GM19468 (cell line): ENCODE measurements at regions not wholly inside any gene's neighbourhood (a gene's known extent, or its start where the extent isn't known, plus 50 kb on each side); places are given as distances from the start of the nearest gene placed in this dataset.

Source experiments
- ATAC-seq: cut with Tn5 transposase; IDR thresholded peaks from one replicate; pipeline ENCODE4 v1.9.1; 2021; ENCODE audit warnings: mild to moderate bottlenecking, moderate library complexity, moderate number of reproducible peaks; ENCODE audit not compliant: unreplicated experiment; ENCODE audit errors: extremely low read depth

DNA sequence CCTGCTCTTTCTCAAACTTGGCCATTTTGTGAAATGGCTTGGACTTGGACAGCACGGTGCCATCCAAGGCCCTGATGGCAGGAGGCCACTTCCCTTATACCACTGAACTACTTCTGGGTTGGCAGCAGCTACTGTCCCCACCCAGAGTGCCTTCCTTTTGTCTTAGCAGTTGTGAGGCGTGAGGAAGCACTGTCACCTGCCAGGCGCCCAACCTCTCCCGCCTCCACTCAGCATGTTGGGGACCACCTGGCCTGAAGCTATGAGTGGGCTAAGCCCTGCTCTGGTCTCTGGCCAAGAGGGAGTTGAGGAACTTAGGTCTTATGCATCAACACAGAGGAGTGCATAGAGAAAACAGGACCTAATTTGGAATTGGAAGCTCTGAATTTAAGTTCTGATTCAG lies 276.0 kb downstream of the ENC1 start:
- ATAC-seq, result no peak

DNA sequence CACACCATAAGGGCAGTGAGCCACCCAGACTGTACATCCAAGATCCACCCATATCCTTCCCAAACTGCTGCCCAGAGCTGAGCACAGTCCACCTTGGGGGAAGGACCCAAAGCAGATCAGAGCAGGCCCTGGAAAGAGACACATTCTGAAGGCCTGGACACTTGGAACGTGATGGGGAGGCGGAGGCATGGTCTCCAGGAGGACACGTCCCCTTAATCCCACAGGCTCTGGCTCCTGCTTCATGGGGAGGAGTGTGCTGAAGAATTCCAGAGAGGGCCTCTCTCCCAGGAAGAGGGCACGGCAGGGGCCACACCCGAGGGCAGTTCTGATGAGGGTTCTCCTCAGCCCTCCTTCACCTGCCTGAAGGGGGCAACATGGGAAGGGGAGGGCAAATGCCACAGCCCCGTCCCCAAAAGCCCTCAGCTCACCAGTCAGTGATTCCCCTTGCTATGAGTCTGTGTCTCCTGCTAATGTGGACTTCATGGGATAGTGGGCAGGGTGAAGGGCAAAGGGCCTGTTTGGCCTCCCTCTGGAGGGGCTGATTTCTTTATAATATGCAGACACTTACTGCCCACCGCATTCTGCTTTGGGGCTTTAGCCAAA lies 276.8 kb downstream of the ENC1 start:
- ATAC-seq, result no peak

DNA sequence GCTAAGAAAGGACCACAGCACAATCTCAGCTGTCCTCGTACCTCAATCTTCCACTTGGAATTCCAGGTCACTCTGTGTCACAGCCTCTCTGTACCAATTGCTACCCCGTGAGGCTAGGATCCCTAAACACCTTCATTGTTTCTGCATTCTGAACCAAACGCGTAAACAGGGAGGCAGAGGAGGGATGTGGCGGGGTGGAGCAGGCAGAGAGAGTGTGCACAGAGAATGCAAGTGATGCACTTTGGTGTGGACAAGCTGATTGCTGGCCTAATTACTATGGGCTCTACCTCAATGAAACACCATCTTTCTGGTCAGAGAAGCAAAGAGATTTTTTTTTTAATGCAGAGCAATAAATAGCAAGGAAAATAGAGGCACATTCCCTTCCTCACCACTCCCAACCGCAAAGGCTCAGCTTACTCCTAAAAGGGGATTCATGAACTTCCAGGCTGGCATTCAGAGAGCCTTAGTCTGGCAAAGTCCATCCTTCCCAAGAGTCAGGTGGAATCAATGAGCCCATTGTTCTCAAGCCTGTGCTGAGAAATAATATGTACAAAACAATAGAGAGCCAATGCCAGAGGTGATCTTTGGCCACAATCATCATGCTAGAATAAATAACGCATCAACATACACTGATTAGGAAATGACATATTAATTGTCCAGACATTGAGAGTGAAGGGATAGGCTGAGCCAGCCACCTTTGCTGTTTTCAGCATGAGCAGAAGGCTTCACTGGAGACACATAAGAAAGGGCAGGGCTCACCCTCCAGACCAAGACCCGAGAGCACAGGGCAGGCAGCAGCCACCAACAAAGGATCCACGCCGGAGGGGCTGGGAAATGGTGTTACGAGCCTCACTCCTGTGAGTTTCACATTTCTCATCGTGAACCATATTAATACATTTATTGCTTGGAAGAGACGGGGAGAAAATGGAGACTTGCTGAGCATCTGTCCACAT lies 278.8 kb downstream of the ENC1 start:
- no peak for ATAC-seq

DNA sequence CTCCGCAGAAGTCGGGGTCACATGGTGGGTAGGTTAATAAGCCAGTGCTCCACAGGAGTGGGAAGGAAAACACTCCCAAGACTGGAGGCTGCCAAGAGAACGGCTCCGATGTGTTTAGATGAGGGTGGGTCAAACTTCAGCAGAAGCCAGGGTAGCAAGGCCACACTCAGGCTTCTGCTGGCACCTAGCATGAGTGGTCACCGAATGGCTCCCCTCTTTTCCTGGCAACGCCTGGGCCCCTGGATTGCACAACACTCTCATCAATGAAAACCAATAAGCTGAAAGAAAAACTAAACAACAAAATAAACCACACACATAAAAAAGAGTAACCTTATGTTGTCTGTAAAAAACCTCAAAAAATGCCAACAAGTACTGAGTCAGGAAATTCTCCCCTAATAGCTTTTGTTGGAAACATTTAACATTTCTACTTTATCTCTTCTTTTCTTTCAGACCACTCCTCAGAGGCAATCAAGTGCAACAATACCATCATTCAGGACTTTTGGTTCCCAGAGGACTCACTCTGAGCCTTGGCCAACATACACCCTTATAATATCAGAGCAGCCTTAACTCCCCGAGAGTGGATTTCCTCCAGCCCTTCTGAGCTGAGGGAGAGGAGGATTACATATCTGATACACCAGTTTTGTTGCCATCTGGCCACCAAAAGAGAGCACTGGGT lies 279.9 kb downstream of the ENC1 start:
- ATAC-seq, result no peak

DNA sequence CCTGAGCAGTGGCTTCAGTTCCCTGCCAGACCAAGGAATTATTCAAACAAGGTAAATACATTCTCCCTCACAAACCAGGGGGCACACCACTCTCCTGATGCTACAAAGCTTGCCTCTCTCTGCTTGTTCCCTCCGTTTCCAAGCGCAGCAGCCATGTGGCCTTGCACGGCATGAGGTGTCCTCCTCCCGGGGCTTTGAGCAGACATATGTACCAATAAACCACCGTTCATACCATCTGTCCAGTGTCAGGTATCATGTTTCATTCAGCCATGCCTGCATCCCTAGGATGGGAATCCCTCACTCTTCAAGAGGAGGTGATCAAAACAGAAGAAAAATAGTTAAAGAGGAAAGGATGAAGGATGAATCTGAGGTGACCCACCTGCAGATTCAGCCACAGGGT lies 282.7 kb downstream of the ENC1 start:
- ATAC-seq, result no peak

DNA sequence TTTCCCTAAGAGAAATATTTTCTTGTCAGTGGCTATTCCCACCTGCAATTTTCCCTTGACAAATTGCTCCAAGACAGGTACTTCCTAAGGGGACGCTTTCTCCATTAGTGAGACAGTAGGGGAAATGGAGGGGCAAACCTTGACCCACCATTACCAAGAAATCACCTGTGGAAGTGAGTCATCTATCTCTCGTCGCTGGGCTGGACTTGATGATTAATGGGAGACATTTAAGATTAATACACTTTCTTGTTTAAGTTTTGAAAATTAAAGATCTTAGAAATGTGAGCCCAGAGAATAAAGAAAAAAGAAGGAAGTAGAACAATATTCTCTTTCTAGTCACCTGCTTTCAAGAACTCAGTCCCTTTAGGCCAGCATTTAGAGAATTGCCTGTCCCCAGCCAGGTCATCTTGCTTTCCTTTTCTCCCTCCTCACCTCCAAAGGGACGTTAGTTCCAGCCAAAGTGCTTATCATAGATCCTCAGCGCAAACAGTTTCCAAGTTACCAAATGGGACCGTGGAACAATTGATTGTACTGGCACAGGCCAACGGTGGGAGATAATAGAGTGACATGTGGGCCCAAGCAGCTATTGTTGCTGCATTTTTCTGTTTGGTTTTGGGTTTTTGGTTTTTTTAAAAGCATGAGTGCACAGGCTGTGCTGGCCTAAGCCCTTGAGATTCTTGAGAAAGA lies 284.4 kb downstream of the ENC1 start:
- ATAC-seq, result no peak

DNA sequence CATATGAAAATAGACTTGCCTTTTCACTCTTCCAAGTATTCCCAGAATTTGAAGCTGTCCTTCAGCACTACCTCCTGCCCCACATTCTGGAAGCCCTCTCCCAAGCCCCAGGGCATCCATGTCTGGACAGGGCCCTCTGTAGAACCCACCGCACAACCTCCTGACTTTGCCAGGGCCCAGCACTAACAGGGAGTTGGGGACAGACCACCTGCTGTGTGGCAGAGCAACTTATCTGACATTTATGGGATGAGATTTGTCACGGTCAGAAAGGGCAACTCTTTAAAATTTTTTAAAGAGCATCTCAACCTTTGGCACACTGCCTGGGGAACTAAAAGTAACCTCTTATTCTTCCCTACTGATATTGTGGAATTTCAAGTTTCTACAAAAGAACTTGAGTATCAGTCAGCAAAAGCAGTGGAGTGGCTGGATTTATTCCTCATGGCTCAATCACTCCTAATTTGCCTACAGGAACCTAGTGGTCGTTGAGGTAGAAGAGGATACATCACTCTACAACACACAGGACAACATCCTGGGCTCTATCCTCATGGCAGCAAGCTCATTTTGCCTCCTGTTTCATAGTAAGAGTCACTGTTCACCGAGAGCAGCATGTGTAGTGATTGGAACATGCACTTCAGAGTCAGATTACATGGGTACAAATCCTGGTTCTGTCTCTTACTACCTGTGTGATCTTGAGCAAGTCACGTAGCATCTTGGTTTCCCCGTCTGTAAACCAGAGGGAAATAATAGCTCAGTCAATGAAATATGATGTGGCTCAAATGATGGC lies 285.3 kb downstream of the ENC1 start:
- ATAC-seq, result no peak

DNA sequence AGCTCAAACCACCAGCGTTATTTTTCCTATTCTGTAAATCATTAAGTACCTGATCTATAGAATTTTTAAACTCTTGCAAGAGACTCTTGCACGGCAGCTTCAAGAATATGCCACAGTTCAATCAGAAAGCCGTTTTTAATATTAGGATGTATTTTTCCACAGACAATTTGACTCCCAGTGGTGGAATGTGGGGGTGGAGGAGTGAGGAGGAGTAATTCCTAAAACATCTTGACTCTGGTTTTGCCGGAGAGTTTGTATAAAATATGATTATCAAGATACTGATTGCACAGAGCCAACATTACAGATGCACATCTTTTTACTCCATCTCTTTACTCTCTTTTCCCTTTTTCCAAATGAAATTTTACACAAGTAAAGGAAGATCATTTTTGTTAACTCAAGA lies 288.3 kb downstream of the ENC1 start:
- ATAC-seq, result no peak

DNA sequence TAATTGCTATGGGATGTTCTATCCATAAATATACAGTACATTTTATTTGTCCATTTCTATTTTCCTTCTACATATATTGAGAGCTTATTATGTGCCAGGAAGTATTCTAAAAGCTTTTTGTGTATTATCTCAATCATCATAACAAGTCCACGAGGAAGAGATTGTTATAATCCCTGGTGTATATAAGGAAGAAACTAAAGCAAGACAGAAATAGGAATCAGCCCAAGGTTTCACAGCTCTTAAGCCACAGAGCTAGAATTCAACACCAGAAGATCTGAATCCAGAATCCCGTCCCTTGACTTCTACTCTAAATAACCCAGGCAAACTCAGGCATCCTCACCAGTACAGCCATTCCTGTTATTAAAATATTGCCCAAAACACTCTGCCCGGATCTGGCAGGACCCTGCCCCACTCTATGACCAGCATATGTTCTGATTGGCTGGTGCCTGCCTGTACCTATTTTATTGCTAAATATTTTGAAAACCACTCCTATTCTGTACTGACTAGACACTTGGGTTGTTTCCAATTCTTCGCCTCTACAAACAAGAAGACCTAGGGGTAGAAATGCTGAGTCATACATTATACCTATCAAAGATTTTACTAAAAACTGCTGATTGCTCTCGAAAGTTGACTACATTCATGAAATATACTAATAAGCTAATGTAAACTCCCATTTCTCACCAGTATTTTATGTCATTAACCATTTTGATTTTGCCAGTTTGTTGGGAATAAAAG lies 297.4 kb downstream of the ENC1 start:
- no peak for ATAC-seq

DNA sequence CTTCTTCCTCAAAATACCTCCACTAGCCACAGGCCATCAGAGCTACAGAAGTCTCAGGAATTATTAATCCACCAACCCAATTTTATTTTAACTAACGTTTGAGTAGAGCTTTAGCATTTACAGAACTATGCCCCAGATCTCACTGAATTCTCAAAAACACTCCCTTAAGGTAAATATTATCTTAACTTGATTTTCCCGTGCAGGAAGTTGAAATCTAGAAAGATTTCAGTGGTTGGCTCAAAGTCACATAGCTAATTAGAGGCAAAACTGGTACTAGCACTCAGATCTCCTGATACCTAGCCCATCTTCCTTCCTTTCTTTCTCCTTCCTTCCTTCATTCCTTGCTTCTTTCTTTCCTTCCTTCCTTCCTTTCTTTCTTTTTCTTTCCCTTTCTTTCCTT lies 298.3 kb downstream of the ENC1 start:
- no peak for ATAC-seq

DNA sequence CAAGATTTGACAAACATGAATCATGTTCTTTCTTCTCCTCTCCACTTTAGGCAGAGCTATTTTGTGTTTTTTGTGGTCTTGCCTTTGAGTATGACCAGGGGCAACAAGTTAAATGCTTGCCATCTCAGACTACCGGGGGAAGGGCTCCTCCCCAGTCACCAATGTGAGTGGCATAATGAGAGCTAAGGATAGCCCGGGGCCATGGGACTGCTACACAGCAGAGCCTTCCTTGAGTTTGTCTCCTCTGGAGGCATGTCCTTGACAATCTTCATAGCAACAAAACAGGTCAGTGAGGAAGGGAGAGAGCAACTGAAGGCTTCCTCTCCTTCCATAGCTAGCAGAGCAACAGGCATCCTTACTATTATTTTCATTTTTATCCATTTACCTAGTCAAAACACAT lies 299.3 kb downstream of the ENC1 start:
- ATAC-seq, result no peak

DNA sequence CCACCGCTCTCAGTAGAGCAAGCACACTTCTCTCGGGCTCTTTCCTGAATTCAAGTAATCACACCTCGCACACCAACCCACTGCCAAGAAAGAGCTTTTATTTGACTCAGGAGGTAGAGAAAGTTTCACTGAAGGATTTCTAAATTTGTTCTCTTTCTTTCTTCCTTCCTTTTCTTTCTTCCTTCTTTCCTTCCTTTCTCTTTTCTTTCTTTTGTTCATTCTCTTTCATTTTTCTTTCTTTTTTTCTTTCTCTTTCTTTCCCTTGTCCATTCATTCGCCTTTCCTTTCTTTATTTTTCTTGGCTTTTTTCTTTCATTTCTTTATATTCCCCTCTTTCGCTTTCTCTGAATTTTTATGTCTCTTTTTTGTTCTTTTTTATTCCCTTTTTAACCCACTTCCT lies 300.1 kb downstream of the ENC1 start:
- ATAC-seq, result no peak

DNA sequence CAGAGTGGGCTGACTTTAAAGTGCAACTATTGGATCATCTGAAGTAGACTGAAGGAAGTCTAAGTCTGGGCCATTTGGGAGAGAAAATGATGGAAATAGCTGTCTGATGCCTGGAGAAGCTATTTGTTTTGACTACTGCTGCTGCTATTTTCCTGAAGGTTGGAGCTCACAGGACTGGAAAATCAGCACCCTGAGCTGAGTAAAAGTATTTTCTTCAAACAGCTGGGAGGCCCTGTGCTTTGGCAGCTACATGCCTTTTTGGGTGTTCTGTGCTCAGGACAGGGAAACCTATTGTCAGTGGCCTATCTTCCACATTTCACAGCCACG lies 302.6 kb downstream of the ENC1 start:
- ATAC-seq, result no peak

DNA sequence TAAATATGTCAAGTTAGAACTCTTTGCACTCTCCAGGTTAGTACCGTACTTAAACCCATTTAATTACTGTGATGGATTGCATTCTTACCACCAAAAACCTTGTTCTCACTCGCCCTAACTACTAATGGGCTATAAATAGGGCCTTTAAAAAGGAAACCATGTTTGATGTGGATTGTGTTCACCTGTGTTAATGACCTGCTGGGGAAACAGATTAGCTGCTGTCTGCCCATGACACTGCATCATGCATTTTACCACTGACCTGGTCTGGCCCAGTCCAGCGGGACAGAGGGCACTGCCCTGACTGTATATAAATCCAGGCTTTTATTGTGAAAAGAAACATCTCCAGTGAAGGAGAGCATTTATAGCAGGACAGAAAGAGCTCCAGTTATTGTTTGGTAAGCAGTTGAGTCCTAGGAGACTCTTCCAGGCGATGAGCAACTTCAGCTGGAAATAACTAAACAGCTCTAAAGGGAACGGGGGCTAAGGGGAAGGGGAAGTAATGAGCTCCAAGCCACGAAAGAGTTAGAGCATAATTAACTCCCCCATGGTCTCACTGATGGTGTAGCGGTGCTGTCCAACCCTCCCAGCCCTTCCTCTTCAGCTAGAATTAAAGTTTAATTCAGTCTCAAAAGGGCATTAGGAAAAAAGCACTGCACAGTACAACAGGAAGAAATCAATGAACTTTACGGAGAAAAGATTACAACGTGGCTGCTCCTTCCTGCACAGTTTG lies 303.1 kb downstream of the ENC1 start:
- ATAC-seq, result no peak

DNA sequence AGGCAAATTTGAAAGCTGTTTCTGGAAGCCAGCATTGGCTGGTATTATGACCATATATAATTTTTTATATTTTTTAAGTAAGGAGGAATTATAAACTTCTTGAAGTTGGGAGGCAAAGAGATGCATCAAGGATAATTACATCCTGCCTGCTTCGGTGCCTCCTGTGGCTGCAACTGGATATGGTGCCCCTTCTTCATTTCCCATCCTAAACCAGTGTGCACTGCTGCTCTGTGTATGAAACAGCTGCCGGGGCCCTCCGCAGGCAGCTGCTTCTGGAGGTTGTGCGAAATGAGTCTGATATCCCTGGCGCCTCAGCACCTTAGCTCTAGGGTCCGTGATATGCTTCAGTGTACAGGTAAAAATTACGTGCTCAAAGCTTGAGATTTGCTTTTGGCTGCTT lies 304.2 kb downstream of the ENC1 start:
- no peak for ATAC-seq

DNA sequence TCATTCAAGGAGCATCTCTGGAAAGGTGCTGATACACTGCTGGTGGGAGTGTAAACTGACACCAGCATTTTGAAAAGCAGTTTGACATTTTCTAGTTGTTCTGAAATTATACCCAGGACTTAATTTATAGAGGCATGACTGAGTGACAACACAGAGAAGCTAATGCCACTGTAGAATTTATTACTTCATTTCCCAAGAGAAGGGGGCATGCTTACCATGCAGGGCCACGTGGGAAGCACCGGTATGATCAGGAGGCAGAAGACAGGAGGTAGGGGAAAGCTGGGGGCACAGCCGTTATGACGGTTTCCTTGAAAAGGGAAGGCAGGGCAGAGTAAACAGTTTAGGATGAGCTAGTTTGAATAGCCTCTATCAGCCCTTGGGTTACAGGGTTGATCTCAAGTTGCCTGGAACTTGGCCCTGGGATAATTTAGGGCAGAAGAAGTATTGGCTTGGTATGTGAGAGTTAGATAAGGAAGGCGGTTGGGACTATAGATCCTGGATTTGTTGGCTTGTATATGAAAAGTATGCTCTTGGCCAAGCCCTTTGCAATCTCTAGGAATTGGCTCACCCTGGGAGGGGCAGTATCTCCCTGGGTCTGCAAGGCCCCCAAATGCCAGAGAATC lies 305.7 kb downstream of the ENC1 start:
- ATAC-seq, result no peak

DNA sequence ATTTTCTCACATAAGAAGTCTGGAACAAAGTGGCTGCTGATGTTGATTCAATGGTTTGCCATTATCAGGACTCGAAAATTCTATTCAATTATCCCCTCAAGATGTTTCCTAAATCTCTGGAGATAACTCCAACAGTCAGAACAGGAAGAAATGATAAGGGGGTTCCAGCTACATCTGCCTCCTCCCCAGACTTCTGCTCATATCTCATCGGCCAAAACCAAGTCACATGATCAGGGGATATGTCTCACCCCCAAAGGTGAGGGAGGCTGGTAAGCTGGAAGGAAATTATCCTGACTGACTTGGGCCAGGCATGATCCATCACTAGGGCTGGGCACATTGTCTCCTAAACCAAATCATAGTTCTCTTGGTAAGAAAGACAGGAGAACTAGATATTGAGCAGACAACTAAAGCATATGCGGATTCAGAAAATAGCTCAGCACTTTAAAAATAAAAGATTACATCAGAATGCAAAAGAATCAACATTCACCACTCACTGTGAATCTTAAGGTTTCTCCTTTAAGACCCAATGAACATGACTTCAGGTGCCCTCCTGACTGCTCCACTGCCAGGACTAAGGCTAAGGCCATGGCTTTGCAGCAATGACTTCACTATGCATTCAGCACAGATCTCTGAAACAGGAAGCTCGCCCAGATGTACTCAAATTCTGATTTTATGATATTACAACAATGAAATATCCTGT lies 306.3 kb downstream of the ENC1 start:
- no peak for ATAC-seq

DNA sequence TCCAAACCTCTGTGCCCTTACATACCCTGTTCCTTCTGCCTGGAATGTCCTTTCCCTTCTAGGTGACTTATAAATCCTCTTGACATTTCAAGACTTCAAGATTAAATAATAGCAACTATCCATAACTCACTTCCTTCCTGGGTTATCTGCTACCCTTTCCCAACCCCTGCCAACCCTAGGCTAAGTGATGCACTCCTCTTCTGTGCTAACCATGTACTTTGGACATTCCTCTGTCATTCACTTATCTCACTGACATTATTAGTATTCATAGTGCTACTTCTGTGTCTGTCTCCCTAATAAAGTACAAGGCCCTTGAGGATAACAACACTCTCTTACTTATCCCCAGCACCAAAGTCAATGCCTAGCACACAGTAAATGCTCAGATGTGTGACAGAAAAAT lies 307.1 kb downstream of the ENC1 start:
- no peak for ATAC-seq
